ENCODE measurements at regions not wholly inside any gene's neighbourhood (a gene's known extent, or its start where the extent isn't known, plus 50 kb on each side); places are given as distances from the start of the nearest gene placed in this dataset.
A peak's percentile ranks its signal among the peaks of the same experiment; 100 is the strongest.

DNA sequence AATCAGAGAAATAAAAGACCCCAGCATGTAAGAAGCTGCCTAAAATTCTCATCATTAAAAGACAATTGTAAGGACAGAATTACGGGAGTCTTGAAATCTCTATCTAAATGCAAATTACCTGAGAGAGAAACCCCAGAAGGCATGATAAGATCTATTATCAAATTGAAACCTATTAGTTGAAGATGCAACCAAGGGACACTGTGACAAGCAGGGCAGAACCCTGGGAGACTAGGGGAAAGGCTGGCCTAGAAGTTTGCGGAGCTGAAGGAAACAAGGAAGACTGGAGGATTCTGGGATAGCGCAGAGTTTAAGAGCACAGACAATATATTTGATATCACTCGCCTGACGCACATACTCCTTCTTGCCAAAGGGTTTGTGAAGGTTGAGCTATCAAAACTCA, 319.5 kb upstream of the CHAC2 start:
- DNase-seq (ENCODE audit: low read depth), result no peak

DNA sequence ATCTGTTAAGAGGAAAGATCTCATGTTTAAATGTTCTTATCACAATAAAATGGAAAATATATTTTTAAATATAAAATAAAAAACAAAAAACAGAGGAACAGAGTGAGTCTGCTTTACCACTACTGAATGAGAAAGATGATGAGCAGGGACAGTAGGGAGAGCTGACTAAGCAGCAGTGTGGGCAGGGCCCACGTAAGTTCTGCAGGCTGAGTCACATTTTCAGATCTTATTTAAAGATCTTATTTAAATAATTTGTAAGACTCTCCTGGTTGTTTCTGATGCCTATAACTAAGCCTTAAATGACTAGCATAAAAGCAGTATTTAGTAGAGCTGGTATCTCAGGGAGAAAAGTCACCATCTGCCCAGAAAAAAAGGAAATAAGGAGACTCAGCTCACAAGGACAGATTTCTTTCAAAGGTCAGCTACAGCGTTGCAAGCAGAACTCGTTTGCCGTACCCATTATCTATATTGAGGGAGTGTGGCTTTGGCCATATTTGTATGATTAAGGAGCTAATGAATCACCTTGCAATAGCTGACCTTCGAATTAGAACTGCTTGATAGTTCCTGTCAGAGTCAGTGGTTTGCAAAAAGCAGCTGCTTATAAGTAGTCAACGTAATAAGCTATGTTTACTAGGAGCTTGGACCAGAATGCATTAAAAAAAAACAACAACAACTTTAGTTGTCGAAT, 322.1 kb upstream of the CHAC2 start:
- DNase-seq (ENCODE audit: low read depth), result no peak

DNA sequence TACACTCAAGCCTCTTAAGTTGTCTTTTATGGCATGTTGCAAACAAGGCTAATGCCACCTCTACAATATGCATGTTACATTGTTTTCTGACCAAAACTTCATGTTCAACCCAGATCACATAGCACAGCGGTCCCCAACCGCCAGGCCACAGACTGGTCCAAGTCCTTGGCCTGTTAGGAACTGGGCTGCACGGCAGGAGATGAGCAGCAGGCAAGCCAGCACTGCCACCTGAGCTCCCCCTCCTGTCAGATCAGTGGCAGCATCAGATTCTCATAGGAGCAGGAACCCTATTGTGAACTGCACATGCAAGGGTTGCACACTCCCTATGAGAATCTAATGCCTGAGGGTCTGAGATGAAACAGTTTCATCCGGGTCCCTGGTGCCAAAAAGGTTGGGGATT, 324.8 kb upstream of the CHAC2 start:
- no peak for DNase-seq (ENCODE audit: low read depth)

DNA sequence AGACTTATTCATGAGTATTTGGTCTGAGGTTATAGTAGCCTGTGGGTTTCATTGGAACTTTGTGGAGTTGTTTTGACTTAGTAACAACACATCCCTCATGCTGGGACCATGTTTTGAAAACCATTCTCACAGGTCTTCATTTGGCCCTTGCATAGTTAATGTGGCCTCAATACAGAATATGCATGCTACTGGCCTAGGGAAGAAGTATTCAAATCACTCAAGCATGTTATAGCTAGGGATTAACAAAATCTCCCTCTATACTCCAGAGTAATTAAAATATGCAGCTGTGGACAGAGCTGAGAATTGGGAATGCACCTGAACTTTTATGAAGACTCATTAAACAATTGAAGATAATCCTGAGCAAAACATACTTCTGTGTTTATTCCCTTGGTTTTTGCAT, 325.5 kb upstream of the CHAC2 start:
- DNase-seq (ENCODE audit: low read depth), result no peak

DNA sequence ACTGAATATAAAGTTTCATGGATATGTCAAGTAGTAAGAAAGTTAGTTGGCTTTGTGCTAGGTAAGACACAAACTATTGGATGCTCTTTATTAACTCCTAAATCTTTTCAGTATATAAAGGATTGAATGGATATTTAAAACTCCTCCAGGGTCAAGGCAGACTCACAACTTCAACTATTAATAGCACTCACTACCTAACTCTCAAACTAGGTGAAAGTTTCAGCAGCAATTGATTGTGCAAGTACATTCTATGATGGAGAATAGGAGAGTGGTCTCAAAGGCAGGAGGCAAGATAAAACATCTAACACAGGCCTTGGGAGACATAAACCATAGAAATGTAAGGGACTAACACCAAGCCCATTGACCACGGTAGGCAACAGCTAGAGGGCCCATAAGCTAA, 328.9 kb upstream of the CHAC2 start:
- no peak for DNase-seq (ENCODE audit: low read depth)

DNA sequence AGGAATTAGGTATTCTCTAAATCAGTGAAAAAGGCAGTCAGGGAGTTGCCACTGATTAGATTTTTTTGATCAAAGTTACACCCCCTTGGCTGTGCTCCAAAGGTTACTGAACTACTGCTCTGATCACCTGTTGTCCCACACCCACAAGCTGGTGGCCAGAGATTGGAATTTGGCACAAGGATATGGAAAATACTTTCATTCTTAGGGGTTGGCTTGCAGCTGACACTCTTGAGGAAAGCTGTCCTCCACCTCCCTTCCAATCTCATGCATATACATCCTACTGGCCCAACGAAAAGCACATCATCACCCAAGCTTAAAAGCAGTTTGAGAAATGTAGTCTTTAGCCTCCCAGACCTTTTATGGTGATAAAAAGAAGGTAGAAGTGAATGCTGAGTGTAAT, 329.5 kb upstream of the CHAC2 start:
- no peak for DNase-seq (ENCODE audit: low read depth)

DNA sequence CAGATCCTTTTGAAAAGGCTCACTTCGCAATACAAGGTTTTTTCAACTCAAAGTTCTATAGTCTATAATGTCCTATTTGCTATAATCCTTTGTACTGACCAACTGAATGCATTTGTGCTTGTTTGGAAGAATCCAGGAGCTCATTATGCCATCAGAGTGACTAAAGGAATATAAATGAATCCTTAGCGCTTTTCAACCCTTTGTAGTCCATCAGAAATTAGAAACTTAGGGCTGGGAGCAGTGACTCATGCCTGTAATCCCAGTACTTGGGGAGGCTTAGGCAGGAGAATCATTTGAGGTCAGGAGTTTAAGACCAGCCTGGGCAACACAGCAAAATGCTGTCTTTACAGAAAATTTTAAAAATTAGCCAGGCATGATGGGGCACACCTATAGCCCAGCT, 330.2 kb upstream of the CHAC2 start:
- no peak for DNase-seq (ENCODE audit: low read depth)

DNA sequence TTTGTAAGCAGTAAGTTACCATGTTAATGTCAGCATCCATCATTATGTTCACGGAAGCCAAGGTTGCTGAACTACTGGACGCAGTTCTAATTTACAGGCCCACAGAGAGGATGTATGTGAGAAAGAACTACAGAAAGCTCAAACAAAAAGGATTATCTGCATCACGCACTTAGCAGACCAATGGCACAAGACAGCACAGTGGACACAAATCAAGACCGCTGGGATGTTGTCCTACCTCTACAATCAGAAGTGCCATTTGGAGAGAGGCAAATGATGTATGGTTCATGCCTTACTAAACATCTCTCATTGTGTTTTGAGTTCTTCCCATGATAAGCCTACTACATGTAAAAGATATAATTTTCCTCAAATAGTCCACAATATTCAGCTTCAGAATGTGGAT, 330.7 kb upstream of the CHAC2 start:
- no peak for DNase-seq (ENCODE audit: low read depth)

DNA sequence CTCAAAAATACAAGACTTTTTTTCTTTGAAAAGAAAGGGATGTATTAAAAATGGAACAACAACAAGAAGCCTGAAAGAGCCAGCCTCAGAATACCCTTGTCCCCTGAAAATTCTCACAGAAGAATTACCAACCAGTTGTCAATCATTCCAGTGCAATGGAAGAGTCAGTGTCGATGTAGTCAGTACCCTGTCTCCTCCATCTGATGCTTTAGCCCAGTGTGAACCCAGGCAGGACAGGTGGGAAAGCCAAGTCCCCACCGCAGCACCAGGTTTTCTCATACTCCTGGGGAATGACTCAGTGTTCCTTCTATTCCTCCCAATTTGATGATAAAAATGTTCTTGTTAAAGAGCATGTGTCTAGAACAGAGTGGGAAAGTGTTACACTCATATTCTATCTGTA, 332.0 kb upstream of the CHAC2 start:
- no peak for DNase-seq (ENCODE audit: low read depth)

DNA sequence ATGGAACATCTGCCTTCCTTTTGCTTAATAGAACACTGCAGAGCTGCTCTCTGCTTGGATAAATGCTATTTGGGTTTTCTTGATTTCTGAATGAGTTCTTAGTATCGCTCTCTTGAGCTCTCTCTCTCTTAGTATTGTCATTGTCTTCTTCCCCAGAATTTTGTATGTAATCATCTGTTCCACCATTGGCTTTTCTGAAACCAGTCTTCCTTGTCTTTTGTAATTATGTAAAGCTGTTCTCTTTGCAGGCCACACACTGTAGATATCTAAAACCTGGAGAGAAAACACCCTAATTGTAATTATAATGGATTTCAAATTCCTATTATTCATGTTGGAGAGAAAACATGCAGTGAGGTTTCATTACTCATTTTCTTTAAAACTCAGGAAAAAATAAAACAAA, 333.1 kb upstream of the CHAC2 start:
- DNase-seq (ENCODE audit: low read depth), result no peak

DNA sequence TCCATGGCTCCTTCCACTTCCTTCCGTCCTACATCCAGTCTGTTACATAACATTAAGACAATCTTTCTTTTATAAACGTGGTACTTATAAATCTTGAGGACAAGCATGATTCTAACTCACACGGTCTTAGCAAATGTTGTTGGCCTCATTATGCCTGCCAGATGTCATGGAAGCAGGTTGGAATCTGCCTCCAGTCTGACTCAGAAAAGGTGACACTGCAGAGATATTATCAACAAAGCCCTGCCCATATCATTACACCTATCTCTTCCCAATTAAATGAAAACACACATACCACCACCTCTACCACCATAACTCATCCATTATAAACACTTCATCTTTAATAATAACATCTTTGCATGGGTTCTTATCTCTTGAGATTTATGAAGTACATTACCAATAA, 334.7 kb upstream of the CHAC2 start:
- no peak for DNase-seq (ENCODE audit: low read depth)

DNA sequence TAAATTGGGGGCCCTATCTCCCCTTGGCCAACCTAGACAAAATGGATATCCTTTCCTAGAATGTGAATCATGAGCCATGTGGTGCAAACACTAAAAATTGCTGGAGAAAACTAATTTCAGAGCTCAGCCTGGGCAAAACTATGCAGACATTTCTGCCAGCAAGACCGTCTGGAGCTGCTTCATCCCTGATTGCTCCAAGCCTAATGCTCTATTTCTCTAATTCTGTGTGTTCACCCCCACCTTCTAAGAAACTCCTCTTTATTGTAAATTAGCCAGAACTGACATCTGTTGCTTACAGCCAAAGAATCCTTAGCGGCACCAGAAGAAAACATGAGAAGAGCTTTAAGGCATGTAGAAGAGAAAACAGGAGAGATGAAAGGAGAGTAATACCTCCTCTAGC, 337.7 kb upstream of the CHAC2 start:
- no peak for DNase-seq (ENCODE audit: low read depth)

DNA sequence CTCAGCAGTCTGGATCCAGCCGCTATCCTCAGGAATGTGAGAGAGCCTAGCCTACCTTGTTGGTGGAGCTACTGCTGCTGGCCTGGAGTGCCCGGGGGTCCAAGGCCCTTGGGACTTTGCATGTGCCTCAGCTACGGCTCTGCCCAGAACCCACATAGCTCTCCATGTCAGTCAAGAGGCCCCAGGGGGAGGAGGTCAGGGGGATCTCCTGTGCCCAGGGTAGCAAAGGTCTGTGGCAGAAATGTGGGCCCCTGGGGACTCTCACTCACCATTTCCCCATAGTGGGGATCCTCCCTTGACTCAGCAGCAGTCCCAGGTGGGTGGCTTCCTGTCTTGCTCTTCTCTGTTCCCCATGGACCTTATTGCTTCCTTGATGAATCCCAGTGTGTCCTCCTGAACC, 342.7 kb upstream of the CHAC2 start:
- no peak for DNase-seq (ENCODE audit: low read depth)

DNA sequence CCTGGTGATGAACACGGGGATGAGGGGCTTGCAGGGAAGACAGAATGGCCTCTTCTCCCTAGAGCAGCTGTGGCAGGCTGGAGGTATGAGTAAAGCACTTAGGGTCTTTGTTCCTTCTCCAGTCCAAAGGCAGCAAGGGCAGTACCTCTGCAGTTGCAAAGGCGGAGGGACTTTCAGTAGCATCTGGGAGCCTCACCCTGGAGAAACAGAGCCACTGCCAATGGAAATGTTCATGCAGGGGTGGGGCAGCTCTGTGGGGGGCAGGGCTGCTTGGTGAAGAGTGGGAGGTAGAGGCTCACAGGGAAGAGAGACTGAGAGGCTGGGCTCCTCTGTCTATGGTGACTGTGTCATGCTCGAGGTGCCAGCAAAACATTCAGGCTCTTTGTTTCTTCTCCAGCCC, 344.1 kb upstream of the CHAC2 start:
- no peak for DNase-seq (ENCODE audit: low read depth)

DNA sequence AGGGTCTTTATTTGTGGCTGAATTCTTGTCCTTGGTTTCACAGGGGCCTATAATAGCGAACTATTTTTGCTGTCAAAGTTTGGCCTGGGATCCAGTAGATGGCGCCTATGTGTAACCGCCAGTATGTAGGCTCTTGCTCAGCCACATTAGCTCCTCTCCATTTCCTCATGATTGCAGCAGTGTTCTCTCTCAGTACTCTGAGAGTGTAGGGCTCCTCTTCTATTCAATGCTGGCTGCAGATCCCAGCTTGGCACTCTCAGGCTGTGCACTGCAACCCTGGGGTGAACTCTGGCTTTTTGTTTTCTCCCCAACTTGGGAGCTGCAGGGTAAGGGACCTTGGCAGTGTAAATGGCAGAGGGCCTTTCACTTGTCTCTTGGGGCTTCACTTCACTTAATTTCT, 344.6 kb upstream of the CHAC2 start:
- DNase-seq (ENCODE audit: low read depth), result peak; percentile 40

DNA sequence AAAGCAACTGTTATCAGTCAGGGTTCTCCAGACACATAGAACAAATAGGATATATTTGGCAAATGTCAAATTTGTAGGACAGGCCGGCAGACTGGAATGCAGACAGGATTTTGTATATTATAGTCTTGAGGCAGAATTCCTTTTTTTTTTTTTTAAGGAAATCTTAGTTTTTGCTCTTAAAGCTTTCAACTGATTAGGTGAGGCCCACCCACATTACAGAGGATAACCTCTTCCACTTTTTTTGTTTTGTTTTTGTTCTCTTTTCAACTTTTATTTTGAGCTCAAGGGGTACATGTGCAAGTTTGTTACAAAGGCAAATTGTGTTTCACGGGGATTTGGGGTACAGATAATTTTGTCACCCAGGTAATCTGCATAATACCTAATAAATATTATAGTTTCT, 350.2 kb upstream of the CHAC2 start:
- DNase-seq (ENCODE audit: low read depth), result no peak

DNA sequence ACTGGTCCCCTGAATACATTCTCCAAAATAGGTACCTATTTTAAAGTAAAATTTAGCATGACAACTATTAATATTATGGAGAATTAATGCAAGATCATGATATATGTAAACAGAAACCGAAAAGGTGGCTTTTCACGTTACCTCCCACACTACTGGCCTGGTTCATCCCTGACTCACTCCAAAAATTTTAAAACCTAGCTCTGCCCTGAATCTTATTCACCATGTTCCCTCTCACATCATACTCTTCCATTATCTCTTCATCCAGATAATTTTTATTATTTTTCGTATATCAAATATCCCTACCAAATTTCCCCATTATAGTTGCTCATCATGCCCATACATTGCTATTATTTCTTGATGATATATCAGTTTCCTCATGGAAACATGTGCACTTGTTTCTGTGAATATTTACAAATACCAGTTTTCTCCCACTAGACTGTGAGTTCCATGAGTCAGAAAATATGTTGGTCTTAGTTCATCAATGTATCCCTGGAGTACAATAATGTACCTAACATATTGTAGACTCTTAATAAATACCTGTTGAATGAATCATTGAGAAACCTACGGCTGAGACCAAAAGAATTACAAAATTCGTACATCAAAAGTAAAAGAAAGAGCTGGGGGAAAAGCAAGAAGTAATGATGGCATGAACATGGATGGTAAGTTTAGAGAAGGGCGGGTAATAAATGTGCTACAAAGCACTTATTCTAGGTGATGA, 360.1 kb upstream of the CHAC2 start:
- DNase-seq (ENCODE audit: low read depth), result no peak

DNA sequence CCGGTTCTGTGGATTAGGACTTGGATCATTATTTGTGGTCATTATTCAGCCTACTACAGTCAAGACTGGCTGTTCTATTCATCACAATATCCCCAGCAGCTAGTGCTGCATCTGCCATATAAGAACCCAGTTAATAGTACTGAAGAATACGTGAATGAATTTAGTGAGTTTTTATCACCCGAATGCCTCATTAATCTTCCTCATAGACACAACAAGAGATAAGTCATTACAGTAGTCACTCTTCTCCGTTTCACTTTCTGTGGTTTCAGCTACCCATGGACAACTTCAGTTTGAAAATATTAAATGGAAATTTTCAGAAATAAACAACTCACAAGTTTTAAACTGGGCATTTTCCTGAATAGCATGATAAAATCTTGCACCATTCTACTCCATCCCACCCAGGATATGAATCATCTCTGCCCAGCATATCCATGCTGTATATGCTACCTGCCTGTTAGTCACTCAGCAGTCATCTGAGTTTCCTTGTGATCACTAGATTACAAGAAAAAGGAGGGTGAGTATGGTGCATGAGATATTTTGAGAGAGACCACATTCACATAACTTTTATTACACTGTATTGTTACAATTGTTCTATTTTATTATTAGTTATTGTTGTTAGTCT, 363.7 kb upstream of the CHAC2 start:
- DNase-seq (ENCODE audit: low read depth), result peak; percentile 3

DNA sequence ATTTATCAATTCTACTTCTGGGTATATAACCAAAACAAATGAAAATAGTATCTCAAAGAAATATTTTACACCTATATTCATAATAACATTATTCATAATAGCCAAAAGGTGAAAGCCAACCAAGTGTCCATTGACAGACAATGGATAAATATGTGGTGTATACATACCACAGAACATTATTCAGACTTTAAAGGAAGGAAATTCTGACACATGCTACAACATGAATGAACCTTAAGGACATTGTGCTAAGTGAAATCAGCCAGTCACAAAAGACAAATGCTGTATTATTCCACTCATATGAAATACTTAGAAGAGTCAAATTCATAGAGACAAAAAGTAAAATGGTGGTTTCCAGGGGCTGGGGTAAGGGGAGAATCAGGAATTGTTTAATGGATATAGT, 370.5 kb upstream of the CHAC2 start:
- DNase-seq (ENCODE audit: low read depth), result no peak

DNA sequence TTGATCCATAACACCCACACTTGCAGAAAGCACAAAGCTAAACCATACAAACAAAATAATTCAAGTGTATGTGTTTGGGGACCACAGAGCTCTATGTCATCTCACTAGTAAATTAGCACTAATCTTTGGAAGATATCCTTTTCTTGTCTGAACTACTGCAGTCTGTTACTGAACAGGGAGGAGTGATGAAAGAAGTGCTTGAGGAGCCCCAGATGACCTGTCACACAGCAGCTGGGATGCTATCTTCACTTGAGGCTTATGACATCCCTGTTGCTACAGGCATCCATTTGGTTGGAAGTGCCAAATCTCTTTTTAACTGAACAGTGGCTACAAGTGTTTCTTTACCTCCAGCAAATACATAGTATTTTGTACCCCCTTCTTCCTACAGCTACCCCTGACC, 386.3 kb upstream of the CHAC2 start:
- DNase-seq (ENCODE audit: low read depth), result no peak

DNA sequence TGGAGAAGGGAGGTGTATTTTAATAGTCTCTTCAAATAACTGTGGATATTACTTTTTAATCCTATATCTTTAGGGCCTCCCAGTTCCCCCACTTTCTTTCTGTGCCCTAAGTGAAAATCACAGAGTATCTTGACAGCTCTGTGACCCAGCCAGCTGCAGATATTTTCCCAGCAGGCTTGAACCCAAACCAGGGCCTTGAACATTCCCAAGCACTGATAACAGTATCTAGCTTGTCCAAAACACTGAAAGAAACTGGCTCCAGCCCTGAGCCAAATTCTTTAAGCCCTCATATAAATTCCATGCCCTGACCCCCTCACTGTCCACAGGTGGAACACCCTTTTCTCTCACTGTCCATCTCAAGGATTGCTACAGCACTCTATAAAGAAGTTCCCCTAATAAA, 388.1 kb upstream of the CHAC2 start:
- DNase-seq (ENCODE audit: low read depth), result no peak

DNA sequence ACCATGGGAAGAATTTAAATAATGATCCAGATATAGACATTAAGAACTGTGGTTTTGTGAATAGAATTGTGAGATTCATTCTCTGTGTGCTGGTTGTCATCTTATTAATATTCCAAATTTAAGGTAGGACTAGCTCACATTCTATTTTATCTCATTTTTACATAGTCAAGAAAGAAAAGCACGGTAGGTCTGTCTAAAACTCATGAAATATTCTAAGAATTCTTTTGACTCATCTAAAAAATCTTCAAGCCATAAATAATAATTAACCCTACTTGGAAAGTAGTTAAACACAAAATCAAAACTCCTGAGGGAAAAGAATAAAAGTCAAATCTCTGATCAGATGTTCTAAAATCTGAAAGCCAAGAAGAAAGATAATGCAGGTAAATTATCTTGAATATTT, 388.8 kb upstream of the CHAC2 start:
- no peak for DNase-seq (ENCODE audit: low read depth)

DNA sequence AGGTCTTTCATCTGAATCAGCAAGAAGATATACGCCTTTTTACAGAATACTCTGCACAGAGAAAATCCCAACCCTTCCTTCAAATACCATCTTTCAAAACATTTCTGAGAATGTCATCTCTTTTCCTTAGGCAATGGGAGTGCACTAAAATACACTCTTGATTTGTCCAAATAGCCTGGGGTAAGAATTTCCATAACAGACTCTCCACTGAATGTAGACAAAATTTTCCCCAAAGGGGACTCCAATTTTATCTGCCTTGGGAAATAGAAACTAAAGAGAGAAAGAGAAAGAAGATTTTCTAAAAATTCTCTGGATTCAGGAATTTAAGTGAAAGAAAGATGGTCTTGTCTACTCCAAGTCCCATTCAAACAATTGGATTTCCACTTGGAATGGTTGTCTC, 394.5 kb upstream of the CHAC2 start:
- DNase-seq (ENCODE audit: low read depth), result no peak

DNA sequence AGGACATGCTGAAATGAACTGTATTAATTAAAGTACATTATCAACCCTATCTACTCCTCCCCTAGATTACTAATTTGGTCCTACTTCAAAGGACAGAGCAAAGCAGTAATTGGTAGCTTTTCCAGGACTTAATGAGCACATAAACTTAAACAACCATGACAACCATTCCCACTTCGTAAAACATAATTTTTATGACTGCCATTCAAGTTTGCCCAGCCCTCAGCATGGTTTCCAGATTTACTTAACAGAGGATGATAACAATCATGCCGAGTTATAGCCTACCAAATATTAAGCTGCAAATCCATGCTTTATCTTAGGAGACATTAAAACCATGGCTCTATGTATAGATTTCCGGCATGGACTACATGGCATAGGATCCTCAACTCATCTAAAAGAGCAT, 401.1 kb upstream of the CHAC2 start:
- DNase-seq (ENCODE audit: low read depth), result no peak

All from fibroblast of the conjunctiva (primary cell).